HG03565 (cell line): ENCODE measurements at regions not wholly inside any gene's neighbourhood (a gene's known extent, or its start where the extent isn't known, plus 50 kb on each side); places are given as distances from the start of the nearest gene placed in this dataset.

Experiments used
- ATAC-seq: cut with Tn5 transposase; IDR thresholded peaks from one replicate; pipeline ENCODE4 v1.9.1; 2021; ENCODE audit warnings: mild to moderate bottlenecking, moderate library complexity; ENCODE audit not compliant: unreplicated experiment

DNA sequence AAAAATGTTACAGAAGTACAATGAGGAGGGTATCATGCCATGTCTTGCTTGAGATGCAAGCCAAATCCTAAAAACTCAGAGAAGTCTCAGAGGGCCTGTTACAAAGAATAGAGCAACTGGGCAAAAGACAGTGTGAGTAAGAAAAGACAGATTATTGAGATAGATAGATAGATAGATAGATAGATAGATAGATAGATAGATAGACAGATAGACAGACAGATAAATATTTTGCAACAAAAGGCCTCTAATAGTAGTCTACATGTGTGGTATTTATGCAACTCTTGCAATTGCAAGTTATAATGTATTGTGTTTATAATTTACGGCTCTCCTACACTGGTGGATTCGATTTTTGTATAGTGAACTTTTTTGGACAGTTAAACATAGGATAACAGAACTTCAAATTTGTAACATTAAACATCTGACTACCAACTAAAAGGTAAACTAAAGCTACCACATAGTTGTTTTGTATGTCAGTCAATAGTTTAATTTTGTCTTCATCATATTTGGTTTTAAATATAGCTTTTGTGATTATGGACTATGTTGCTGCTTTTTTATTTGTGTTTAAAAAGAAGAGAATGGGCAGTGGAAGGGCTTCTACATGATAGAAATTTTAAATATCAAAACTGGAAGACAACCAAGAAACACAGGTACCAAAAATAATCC, 740.7 kb upstream of the LRRTM4 start:
- ATAC-seq = no peak

DNA sequence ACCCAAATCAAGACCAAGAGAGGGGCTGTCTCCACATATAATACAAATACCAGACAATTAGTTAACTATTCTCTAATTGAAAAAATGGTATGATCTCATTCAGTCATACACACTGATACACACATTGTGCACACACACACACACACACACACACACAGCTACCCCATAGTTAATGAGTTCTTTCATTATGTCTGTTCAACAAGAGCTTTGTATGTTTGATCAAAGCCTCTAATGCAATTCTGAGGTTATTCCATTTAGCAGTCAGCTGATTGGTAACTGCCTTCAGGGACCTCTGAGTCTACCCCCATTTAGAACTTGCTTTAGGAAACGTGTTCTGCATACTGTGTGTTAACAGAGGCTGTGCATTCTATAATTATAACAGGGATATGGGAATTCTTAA, 741.4 kb upstream of the LRRTM4 start:
- ATAC-seq = no peak

DNA sequence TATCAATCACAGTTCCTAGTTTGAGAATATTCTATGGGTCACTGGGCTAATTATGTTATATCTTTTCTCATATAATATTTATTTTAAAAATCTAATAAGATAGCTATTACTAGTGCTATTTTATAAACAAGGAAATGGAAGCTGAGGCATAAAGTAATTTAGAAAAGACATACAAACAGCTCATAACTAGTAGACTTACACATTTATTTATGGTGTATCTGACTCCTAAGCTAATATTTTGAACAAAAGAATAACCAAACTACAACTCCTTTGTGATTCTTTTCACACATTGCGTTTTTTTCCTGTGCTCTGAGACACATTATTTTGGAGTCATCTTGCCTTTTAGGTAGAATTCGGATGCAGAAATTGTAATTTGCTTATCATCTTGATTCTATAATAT, 742.0 kb upstream of the LRRTM4 start:
- ATAC-seq = no peak

DNA sequence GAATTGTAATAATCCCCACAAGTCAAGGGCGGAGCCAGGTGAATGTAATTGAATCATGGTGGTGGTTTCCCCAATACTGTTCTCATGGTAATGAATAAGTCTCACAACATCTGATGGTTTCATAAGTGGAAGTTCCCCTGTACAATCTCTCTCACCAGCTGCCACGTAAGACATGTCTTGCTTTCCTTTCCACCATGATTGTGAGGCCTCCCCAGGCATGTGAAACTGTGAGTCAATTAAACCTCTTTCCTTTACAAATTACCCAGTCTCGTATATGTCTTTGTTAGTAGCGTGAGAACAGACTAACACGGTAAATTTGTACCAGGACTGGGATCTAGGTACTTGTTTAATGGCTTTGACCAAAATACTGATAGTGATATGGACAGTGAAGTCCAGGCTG, 744.3 kb upstream of the REG3G start:
- ATAC-seq = peak; percentile 85

DNA sequence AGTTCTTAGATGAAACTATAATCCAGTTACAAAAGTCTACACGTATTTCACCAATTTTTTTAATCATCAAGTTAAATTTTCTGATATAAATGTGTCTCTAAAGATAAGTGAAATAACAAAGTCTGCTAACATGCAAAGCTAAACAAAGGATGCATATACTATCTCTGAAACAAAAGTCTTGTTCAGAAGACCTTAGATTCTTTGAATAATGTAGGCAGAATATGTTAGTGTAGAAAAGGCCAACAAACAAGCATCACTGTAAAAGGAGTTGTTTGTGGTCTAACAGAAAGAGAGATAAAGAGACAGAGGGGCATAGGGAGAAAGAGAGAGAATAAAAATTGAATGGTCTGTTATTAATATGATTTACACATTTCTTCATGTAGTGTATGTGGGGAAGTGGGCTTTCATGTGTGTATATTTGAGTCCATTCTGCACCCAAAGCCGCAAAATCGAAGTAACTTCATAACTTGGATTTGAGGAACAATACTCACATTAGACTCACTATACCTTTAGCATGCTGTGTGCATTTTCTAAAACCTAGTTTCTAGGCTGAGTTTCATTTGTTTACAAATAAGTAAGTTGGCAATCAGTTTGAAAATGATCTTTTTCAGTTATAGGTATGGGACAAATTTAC, 734.8 kb upstream of the REG3G start:
- no peak for ATAC-seq

DNA sequence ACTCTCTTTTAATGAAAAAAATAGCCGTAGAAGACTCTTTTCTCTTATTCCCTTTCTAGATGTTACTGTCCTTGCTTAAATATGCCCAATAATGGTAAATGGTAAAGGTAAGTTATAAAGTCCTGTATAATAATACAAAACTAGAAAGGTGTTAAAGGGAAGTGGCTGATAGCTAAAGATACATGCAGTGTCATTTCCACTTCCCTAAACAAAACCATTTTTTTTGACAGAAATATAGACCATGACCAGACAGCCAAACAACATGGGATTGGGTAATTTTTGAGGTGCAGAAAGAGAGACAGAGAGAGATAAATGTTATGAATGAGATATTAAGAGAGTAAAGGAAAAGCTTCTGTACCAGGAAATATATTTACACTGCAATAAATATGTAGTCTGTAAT, 731.7 kb upstream of the REG3G start:
- no peak for ATAC-seq

DNA sequence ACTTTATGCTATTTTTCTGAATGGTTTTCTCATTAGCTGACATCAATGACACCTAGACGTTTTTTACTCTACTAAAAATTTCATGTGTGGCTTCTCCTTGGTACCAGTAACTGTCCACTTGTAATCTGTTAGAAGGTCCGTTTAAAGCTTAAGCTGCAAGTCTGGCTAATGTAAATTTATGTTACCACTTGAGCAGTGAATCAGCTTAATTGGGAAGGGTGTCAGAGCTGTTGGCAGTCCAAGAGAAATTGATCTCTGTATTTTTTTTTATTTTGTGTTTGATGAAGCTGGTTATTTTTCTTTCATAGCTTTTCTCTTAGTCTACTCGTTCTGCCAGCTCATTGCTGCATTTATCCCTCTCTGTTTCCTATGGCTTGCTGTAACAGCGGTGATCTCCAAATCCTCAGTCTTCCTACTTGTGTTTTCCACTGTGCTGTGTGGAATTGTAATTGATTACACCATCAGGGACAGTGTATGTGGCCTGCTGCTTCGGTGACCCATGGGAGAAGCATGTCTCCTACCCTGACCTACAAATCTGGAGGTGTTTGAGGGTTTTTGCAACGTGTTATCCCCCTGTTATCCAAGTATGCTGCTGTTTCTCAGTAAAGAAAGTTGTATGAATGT, 724.2 kb upstream of the REG3G start:
- no peak for ATAC-seq

DNA sequence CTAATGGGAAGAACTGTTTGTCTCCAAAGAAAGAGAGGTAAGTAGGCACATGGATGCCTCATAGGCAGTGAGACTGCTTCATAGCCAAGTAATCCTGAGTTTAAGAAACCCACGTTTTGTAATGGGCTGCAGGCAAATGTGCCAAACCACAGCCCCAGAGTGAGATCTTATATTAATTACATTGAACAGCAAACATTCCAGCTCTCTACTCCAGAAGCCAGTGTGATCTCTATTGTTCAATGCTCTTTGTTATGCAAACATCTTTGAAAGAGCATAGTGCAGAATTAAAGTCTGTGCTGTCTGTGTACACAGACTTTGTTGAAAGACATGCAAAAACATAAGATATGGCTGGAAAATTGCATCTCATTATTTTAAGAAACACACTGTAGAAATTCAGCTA, 720.8 kb upstream of the REG3G start:
- no peak for ATAC-seq

DNA sequence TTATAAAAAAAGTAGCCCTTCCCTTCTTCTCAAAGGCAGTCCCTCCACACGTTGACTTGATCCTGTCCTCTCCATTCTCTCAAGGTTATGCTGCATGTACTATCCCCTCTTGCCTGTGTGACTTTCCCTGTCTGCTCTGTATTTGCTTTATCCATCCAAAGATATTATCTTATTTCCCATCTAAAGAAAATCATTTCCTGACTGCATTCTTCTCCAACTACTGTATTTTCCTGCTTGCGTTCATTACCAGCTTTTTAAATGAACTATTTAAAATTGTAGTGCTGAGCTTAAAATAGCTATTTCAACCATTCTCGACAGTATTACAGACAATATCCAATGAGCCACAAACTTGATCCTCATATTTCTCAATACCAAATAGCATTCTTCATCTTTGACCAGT, 716.0 kb upstream of the REG3G start:
- ATAC-seq = no peak

DNA sequence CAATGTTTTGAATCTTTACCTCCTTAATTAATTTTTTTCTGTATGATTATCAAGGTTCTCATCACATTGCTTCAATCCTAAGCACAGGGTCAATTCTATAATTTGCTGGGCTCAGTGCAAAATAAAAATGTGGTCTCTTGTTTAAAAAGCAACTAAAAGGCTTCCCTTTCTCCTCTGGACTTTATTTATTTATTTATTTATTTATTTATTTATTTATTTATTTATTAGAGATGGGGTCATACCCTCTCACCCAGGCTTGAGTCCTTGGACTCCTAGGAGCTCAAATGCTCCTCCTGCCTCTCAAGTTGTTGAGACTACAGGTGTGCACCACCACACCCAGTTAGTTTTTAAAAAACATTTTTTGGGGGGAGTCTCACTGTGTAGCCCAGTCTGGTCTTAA, 710.1 kb upstream of the REG3G start:
- no peak for ATAC-seq

DNA sequence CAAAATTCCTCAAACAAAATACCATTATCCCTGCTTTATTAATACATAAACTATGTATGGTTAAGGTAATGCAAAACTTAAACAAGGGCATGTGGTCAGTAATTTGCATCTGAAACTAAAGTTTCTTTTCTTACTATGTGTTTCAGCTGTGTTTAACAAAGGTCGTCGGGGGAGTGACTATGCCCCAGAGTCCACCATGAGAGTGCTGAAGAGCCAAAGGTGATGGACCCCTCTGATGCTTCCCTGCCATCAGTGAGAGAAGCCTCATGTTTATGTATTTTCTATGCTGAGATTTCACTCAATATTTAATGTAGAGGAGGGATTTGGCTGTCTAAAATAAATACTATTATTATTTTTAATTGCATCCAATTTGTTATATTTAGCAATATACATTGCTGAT, 707.2 kb upstream of the REG3G start:
- no peak for ATAC-seq

DNA sequence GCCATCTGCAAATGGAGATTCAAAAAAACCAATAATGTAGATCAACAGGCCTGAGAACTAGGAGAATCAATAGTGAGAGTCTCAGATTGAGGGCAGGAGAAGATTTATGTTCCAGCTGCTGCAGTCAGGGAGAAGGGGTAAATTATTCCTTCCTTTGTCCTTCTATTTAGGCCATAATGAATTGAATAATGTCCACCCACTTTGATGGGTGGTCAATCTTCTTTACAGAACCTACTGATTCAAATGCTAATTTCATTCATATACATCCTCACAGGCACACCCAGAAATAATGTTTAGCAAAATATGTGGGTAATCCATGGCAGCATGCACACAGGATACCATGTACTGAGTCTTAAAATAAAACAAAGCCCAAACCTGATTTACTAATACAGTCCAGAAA, 695.3 kb upstream of the REG3G start:
- ATAC-seq = no peak

DNA sequence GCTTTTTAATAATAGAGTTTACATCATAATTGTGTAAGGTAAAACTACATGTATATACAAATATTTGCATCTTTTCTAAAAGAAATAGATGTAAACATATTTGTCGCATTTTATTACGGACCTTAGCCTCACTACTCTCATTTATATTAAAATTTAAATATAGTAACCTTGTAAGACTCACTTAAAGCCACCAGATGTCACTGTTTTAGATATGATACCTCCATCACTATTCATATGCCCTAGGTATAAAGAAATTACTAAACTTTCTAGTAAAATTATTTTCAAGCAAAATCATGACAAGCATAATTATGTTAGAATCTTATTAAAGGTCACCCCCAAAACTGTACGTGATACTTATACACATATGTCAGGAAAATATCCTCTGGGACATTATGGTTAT, 674.3 kb upstream of the REG3G start:
- no peak for ATAC-seq

DNA sequence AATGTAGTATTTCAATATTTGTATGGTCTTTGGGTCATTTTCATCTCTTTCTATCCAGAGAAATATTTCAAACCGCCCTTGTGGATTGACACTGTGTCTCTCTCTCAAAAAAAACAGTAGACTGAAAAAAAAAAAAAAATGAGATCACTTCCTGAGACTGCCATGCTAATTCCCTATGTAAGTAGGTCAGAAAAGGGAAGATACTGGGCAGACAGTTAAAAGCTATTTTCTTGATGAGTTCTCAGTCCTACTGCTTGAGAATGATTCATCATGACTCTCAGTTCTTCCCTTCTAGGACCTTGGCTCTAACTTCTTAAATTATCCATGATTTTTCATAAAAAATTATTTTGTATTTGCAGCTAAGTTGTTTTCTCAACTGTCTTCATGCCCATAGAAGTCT, 672.3 kb upstream of the REG3G start:
- no peak for ATAC-seq

DNA sequence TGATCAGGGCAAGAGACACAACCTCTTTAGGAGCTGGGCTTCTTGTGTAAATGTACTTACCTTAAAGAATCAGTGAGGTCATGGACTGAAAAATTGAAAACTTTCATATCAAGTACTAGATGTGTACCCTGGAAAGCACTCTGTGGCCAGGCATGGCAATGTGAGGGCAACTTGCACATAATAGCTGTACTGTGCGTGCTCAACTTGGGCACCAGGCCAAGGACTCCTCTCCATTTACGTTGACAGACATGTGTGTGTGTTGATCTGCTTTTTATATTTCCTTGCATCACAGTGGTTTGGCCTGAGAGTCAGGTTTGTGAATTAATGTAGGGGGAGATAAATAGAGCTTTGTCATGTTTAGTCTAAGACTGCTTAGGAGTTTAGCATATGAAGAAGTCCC, 669.5 kb upstream of the REG3G start:
- ATAC-seq = no peak

DNA sequence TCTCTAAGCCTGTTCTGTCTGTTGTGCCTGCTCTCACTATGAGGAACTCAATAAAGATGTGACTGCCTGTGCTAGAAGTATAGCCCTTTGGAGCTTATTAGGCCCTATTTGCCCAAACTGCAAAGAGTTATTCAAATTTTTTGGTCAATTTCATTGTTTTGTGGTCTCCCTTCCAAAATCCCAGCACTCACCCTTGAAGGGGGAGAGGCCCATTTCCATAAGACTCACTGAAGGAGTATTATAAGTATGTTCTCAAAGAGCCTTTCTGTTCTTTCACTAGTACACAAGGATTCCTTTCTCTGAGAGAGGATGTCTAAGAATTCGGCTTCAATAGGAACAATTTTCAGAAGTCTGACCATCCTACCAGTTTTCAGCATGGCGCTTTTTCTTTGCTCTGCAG, 641.9 kb upstream of the REG3G start:
- ATAC-seq = no peak

DNA sequence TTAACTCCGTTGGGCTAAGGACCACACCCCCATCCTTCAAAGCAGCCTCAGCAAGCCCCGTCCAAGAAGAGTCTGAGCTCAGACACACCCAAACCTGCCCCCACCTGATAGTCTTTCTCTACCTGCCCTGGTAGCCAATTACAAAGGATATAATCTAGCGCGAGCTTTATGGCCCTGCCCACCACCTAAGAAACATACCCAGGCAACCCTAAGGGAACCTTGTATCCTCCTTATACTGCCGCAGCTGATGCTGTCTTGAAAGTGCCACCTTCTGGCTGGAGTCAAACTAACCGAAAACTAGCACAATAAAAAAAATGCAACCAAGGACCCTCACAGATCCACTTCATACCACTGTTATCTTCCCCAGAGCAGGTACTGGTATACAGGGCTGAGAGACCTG, 628.3 kb upstream of the REG3G start:
- no peak for ATAC-seq

DNA sequence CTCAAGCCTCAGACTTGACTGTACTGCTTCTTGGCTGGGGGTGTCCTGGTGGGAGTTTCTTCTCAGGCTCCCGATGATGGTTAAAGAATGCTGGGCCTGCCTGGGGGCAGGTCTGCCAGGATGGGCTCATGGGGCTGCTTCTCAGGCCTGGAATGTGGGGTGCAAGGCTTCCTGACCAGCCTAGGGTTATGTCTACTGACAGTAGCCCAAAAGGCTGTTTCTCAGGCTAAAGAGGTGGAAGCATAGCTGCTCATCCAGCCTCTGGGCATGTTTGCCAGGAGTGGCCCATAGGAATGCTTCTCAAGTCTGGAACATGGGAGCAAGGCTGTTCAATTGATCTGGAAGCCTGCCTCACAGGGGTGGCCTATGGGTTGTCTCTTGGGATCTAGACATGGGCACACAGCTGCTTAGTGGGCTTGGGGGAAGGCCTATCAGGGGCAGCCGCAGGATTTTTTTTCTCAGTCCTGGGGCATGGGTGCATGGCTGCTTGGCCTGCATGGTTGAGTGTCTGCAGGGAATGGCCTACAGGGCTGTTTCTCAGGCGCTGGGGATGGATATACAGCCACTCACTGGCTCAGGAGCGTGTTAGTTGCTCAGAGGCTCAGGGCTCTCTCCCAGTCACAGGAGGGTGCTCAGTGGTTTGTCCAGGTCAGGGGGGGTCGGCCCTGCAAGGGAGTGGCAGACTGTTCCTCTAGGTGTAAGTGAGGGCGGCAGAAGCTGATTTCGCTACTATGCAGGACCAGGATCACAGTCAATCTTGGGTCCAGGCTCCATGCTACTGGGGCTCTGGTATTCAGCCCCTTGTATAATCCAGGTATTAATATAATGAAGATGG, 617.3 kb upstream of the REG3G start:
- ATAC-seq = no peak

DNA sequence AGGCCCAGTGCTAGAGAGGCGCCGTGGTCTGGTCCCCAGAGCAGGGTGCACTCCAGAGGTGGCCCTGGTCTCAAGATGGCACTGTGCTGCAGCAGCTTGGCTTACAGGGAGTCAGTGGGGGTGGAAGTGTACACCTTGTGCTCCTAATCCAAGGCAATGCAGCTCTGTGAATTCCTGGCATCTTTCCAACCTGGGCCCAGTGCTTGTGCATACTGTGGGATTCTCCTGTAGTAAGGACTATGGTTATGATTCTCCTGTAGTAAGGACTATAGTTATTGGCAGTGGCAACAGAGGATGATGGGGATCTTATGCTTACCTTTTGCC, 616.7 kb upstream of the REG3G start:
- no peak for ATAC-seq

DNA sequence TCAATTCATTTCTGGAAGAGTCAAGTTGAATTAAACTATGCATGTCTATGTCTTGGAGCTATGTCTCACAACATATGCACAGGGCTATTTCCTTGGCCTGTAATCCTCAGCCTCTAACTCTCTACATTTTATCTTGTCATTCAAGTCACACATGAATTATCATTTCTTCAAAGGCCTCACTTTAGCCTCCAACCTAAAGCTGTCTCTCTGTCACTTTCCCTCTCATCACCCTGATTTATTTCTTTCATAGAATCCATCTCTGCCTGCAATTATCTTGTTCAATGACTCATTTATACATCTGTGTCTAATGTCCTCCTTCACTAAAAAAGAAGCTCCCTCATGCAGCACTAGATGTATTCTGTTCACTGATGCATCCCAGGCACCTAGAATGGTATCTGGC, 614.2 kb upstream of the REG3G start:
- no peak for ATAC-seq

DNA sequence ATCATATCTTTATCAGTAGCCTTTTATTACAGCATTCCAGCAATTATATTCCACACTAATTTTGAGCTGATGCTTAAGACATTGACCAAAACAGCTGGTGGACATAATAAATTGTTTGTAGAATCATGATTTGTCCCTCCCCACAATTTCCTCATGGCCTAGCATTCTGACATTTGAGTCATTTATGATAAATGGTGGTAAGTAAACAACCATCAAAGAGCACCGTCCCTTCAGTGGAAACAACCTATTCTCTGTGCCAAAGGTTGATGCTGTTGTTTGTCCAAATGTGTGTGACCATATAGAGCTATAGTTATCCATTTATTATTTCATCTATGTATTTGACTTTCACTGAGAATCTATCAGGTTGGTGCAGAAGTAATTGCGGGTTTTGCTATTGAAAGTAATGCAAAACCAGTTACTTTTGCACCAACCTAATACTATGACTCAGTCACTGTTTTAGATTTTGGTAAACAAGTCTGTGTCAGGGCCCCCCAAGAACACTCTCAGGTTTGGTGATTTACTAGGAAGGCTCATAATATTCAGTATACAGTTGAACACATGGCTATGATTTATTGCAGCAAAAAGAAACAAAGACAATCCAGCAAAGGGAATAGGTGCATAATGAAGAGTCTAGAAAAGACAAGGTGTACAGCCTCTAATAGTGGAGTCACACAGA, 608.7 kb upstream of the REG3G start:
- no peak for ATAC-seq
